T47D (cell line): ENCODE measurements at regions not wholly inside any gene's neighbourhood (a gene's known extent, or its start where the extent isn't known, plus 50 kb on each side); places are given as distances from the start of the nearest gene placed in this dataset.
A peak's percentile ranks its signal among the peaks of the same experiment; 100 is the strongest.

Experiments
- DNase-seq, 2 experiments: peaks; one replicate each; pipeline versions ENCODE4 v3.0.0 to v3.0.0-alpha.2; 2011 to 2012; ENCODE audit warnings: low read depth in 1 of 2, low spot score in 1 of 2
- JUND ChIP-seq: IDR thresholded peaks from 2 replicates; pipeline ENCODE4 v1.6.1; 2012; ENCODE audit warnings: low read depth
- in situ Hi-C: cut with HindIII; loops from 2 replicates; pipeline ENCODE4 v1.10.0; 2016; ENCODE audit warnings: low sequenced_read_pairs, low pct_unique_long_range_greater_than_20kb

DNA sequence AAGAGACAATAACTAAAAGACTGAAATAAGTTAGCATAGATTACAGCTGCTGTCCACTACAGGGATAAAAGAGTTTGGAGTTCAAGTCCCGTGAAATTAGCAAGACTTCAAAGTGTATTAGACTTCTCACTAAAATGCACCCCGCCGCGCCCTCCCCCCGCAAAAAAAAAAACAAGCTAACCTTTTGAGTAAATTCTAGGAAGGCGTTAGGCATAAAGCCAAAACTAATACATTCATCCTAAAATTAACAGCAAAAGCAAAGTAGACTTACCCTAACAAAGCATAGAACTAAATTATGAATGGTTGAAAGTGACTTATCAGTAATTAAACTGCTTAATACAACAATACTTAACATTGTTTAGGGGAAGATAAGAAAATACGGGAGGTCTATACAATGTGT is 581.0 kb upstream of the CHORDC1 start:
- DNase-seq: peak in 1 of 2 experiments; percentile 69
- in situ Hi-C loops: no loop called here
- TF ChIP-seq JUND: peak; percentile 15; the same call in 1 of the 2 replicates

DNA sequence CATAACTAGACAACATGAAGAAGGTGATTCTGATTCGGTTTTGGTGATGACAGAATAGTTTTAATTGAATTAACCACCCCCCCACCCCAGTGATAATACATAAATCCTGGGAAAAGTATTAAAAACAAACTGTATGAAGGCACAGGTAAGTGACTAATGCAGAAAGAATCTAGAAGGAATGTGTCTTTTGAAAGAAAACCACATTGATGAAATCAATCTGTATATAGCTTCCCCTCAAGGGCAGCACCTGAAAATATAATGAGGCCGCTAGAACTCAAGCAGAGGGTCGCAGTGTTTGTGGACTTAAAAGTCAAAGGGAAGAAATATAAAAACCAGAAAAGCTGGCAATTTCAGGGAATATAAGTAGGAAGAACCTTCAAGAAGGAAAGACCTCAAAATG is 580.5 kb upstream of the CHORDC1 start:
- in situ Hi-C loops: no loop called here
- peak in 1 of 2 experiments; percentile 84 for DNase-seq
- peak; percentile 97 for TF ChIP-seq JUND

DNA sequence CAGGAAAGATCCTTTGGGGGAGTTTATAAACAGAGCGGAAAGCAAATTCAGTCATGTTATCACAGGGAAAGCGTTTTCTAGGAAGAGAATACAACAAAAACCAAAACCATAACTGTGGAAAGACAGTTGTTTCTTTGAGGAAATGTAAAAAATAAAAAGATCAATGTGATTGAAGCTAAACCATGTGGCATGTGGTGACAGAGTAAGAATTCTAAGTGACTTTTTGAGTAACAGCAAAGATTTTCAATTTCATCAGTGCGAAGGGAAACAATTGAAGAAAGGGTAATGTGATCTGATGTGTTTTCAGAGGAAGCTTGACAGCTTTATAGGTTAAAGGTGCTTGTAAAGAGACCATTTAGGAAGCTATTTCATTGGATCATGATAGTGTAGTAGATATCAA is 575.9 kb upstream of the CHORDC1 start:
- DNase-seq: no peak
- in situ Hi-C loops: no loop called here

DNA sequence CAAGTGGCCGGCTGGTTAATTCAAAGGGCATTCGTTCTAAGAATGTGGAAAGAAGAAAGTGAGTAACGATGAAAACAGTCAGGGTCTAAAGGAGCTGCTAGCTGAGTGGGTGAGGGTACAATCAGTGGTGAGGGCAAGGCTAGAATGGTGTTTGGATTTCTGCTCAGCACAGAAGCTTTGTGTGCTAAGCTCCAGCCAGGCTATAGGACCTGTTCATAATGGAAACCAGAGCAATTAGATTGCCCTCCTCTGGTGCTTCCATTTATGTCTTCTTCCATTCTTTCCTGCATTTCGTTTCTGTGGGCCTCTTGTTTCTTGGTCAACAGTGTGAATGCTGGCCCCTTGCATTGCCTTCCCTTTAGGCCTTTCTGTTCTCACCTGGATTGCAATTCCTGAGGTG is 572.9 kb upstream of the CHORDC1 start:
- TF ChIP-seq JUND: no peak
- in situ Hi-C loops: no loop called here
- DNase-seq: no peak

More for the DNA sequence above, 575.9 kb upstream of the CHORDC1 start:
- TF ChIP-seq JUND: no peak

DNA sequence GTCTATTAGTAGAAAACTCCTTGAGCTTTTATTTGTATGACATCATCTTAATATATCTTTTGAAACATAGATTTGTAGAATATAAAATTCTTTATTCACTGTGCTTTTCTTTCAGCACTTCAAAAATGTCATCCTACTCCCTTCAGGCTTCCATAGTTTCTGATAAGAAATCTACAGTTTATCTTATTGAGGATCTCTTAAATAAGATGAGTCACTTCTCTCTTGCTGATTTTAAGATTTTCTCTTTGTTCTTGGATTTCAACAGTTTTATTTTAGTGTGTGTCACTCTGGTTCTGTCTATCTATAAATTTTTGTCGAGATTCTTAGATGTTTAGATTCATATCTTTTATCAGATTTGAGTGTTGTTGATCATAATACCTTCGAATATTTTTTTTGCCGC is 566.1 kb upstream of the CHORDC1 start:
- TF ChIP-seq JUND: no peak
- in situ Hi-C loops: no loop called here
- no peak for DNase-seq

DNA sequence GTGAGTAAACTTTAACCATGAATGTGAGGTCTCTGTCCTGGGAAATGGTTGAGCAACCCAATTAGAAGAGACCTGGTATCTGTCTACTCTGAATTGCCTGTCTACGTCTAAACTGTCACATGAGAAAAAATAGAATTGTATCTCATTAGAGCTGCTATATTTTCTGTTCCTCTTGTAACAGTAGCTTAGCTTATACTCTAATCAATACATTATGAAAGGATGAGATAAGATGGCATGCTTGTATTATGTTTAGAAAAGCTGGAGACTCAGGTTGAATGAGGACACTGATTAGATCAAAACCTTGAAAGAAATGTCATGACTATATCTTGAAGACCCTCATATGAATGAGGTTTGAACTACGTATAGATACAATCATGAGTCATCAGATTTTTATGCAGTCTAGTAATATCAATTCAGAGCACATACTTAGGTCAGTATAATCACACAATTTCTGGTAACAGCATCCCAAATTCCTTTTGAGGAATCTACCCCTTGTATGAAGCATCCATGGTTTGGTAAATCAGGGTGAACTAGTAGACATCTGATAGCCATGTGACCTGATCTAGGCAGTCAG is 561.5 kb upstream of the CHORDC1 start:
- in situ Hi-C loops: no loop called here
- DNase-seq: no peak
- TF ChIP-seq JUND: no peak

DNA sequence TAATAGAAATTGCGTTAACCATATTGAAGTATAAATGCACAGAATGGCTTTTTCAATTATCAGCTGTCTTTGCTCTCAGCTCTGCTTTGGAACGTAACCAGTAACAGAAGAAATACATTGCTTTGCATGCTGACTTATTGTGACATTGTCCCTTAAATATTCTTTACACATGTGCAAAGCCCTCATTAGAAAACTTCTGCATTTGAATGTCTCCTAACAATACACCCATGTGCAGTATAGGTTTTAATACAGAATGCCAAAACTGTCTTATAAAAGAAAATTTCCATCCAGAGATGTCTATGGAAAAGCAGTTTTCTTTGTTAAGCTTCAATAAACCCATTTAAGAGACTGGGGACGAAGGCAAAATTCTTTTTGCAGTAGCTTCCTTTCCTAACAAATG is 560.3 kb upstream of the CHORDC1 start:
- in situ Hi-C loops: no loop called here
- DNase-seq: no peak
- TF ChIP-seq JUND: no peak

DNA sequence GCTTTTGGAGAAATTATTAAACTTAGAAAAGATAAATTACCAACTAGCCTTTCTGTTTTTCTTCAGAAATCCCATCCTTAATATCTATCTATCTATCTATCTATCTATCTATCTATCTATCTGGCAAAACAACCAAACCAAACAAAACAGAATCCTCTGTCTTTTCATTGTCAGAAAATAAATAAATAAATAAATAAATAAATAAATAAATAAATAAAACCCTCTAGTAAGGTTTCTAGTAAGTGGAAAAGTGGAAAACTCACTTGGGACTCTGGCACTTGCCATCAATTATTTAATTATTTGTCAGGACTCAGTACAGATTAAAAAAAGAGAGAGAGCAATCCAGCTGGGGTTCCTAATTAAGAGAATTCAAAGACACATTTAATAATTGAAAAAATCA is 556.2 kb upstream of the CHORDC1 start:
- in situ Hi-C loops: no loop called here
- DNase-seq: no peak
- TF ChIP-seq JUND: no peak

DNA sequence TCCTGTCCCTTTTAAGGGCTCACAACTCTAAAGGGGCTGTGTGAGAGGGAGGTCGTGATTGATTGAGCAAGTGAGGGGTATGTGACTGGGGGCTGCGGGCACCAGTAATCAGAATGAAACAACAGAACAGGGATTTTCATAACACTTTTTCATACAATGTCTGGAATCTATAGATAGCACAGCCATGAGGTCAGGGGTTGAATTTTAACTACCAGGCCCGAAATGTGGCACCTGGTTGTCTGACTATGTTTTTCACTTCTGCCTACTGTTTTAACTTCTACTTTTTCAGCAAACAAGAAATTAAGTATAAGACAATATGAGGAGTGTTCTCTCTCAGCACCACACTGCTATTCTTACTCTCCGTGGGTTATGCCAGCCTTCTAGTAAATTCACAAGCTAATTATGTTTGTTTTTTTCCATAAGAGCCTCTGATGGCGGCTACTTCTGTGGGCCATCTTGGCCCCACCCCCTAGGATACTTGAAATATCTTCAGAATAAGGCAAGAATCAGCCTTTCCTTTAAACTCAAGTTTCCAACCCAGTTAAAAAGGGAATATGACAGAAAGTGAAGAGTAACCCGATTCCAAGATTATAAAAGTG is 552.8 kb upstream of the CHORDC1 start:
- no peak for DNase-seq
- no peak for TF ChIP-seq JUND
- in situ Hi-C loops: no loop called here

DNA sequence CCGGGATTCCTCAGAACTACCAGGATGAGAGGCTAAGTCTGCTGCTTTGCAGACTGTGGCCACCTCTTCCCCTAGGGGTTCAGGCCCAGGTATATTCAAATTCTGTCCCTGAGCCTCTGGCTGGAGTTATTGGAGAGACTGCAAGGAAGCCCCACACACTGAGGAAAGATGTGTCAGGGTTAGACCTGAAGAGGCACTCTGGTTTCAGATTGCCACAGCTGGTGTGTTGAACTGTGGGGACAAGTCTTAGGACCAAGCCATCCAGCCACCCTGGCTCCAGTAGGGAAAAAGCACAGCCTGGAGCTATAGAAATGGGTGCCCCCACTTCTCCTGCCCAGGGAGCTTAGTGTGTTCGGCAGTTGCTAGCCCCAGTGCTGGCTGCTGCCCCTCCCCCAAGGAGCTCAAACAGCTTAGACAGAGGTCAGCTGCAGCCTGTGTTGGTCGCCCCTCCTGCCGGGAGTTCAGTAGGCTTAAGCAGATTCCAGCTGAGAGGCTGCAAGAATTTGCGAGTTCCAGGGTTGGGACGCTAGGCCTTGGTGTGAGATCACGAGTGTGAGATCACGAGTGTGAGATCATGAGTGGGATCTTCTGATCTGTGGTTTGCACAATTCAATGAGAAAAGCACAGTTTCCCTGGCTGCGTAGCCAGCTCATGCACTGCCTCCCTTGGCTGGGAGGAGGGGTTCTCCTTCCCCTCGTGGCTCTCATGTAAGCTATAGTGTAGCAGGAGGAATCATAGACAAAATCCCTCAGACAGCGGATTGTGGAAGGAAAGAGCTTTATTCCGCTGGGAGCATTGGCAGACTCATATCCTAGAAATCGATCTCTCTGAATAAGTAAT is 552.1 kb upstream of the CHORDC1 start:
- no peak for DNase-seq
- in situ Hi-C loops: no loop called here
- no peak for TF ChIP-seq JUND

DNA sequence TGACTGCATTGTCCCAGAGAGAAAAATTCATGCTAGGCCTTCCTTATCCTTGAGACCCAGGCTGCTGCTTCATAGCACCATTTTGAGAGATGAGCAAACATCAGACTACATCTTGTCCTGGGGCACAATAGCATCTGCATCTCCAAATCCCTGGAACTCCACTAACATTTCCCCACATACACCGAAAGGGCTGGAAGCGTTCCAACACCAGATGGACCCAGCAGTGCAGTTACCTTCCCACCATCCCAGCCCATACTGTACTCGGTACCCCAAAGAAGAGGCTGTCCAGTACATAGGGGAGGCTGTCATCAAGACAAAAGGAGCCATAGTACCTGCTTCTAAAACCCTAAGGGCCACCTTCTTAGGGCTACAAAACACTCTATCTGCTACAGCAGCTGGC is 547.2 kb upstream of the CHORDC1 start:
- in situ Hi-C loops: no loop called here
- no peak for TF ChIP-seq JUND
- DNase-seq: no peak

DNA sequence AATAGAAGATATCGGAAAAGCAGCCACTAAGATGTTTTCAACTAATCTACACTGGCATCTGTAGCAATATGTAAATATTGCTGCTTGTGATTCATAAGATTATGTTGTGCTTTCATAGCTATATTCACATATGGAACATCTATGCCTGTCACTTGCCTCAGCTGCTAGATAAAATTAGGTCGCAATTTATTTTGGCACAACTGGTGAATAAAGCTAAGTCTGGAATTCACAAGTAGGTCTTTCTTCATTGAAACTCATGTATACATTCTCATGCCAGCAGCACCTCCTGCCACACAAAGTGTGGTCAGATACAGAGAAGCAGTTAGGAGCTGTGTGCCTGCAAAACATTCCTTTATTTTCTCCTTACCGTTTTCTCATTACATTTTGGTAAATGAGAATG is 543.3 kb upstream of the CHORDC1 start:
- no peak for TF ChIP-seq JUND
- peak in 1 of 2 experiments; percentile 19 for DNase-seq
- in situ Hi-C loops: no loop called here

DNA sequence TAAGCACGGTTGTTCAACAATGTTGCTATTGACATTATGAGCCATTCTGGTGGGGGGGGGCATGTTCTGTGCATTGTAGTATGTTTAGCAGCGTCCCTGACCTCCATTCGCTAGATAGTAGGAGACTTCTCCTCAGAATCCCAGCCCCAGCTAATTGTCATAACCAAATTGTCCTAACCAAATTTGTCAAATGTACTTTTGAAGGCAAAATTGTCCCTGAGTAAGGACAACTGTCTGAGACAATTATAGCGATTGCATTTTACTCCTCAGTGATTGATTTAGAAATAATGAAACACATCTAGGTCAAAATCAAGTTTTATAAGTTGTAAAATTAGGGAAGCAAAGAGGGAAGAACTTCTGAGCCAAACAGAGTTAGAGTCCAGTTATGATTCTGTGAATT is 541.8 kb upstream of the CHORDC1 start:
- in situ Hi-C loops: no loop called here
- no peak for TF ChIP-seq JUND

More for the DNA sequence above, 541.8 kb upstream of the CHORDC1 start:
- DNase-seq: no peak
